Gastrocnemius medialis (tissue), 4 donors: ENCODE measurements at regions not wholly inside any gene's neighbourhood (a gene's known extent, or its start where the extent isn't known, plus 50 kb on each side); places are given as distances from the start of the nearest gene placed in this dataset.

Experiments used
- CTCF ChIP-seq, 5 experiments: fragments of 450-650 bp in 3 of 5; fragments of 200-600 bp in 2 of 5; sonication (generic) in 2 of 5; IDR thresholded peaks in 4 of 5; conservative IDR thresholded peaks in 1 of 5; 1 replicate in 4 of 5; 2 replicates in 1 of 5; pipeline ENCODE4 v1.5.1; 2016 to 2019; ENCODE audit warnings: antibody characterized with exemption in 5 of 5, mild to moderate bottlenecking in 3 of 5, moderate library complexity in 3 of 5
- POLR2A ChIP-seq, 2 donors: fragments of 450-650 bp; IDR thresholded peaks; one replicate each; pipeline ENCODE4 v1.6.1; 2017; ENCODE audit warnings: antibody characterized with exemption in 2 of 2, mild to moderate bottlenecking in 2 of 2, moderate library complexity in 2 of 2

- TF ChIP-seq CTCF (IDR thresholded peaks at IDR 0.05 in 4 of 5, conservative IDR thresholded peaks at IDR 0.05 in 1 of 5) (no peak), POLR2A (IDR thresholded peaks at IDR 0.05) (no peak)
Observed at GRCh38 chrX:39600222-39600621, 497.5 kb downstream of the BCOR start.
